Progenitor cell of endocrine pancreas (in vitro differentiated cells): ENCODE measurements at regions not wholly inside any gene's neighbourhood (a gene's known extent, or its start where the extent isn't known, plus 50 kb on each side); places are given as distances from the start of the nearest gene placed in this dataset.

Source experiments
- DNase-seq: peaks from one replicate; pipeline ENCODE4 v3.0.0; 2021; ENCODE audit warnings: low spot score; ENCODE audit not compliant: unreplicated experiment
- H3K27ac Mint-ChIP-seq: 2 replicates; pipeline ENCODE4 v1.8.0; 2021; ENCODE audit warnings: mild to moderate bottlenecking, moderate library complexity, mixed read lengths
- H3K27me3 Mint-ChIP-seq: 2 replicates; pipeline ENCODE4 v1.8.0; 2021; ENCODE audit warnings: mixed read lengths
- H3K36me3 Mint-ChIP-seq: 2 replicates; pipeline ENCODE4 v1.8.0; 2022; ENCODE audit warnings: mixed read lengths; ENCODE audit not compliant: insufficient read depth
- H3K4me1 Mint-ChIP-seq: 2 replicates; pipeline ENCODE4 v1.8.0; 2021; ENCODE audit warnings: low read depth, mixed read lengths
- H3K4me3 Mint-ChIP-seq: 2 replicates; pipeline ENCODE4 v1.8.0; 2021; ENCODE audit warnings: low read depth, mild to moderate bottlenecking, moderate library complexity, mixed read lengths
- H3K9me3 Mint-ChIP-seq: 2 replicates; pipeline ENCODE4 v1.8.0; 2021; ENCODE audit warnings: low read depth, mixed read lengths
- TF ChIP-seq, protein P1 (sequence below): fragments of 200-600 bp; sonication (generic); IDR thresholded peaks from one replicate; pipeline ENCODE4 v1.5.0; 2021; ENCODE audit warnings: antibody characterized with exemption, mild to moderate bottlenecking; ENCODE audit not compliant: unreplicated experiment

- no peaks in the 10 kb centered on the region for H3K9me3 Mint-ChIP-seq
- TF ChIP-seq, protein P1, sequence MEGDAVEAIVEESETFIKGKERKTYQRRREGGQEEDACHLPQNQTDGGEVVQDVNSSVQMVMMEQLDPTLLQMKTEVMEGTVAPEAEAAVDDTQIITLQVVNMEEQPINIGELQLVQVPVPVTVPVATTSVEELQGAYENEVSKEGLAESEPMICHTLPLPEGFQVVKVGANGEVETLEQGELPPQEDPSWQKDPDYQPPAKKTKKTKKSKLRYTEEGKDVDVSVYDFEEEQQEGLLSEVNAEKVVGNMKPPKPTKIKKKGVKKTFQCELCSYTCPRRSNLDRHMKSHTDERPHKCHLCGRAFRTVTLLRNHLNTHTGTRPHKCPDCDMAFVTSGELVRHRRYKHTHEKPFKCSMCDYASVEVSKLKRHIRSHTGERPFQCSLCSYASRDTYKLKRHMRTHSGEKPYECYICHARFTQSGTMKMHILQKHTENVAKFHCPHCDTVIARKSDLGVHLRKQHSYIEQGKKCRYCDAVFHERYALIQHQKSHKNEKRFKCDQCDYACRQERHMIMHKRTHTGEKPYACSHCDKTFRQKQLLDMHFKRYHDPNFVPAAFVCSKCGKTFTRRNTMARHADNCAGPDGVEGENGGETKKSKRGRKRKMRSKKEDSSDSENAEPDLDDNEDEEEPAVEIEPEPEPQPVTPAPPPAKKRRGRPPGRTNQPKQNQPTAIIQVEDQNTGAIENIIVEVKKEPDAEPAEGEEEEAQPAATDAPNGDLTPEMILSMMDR, result no peak
- no peak overlapping the region for H3K4me3 Mint-ChIP-seq
- no peak for DNase-seq
- peaks cover 5% of the 10 kb centered on the region for H3K4me1 Mint-ChIP-seq
- H3K27me3 Mint-ChIP-seq, result peaks cover 4% of the 10 kb centered on the region
- H3K27ac Mint-ChIP-seq, result no peak overlapping the region
- peaks cover 3% of the 10 kb centered on the region for H3K36me3 Mint-ChIP-seq
Measured at GRCh38 chr9:129523943-129524581, 96.8 kb downstream of the C9orf50 start.

- Mint-ChIP-seq H3K27ac (no peak overlapping the region), H3K4me1 (peaks cover 5% of the 10 kb centered on the region), H3K36me3 (peaks cover 2% of the 10 kb centered on the region), H3K4me3 (no peak overlapping the region), H3K9me3 (no peaks in the 10 kb centered on the region), H3K27me3 (peaks cover 4% of the 10 kb centered on the region)
- DNase-seq, result no peak
- TF ChIP-seq, protein P1, result no peak
Measured at GRCh38 chr9:129522351-129522750, 98.5 kb downstream of the C9orf50 start.

DNA sequence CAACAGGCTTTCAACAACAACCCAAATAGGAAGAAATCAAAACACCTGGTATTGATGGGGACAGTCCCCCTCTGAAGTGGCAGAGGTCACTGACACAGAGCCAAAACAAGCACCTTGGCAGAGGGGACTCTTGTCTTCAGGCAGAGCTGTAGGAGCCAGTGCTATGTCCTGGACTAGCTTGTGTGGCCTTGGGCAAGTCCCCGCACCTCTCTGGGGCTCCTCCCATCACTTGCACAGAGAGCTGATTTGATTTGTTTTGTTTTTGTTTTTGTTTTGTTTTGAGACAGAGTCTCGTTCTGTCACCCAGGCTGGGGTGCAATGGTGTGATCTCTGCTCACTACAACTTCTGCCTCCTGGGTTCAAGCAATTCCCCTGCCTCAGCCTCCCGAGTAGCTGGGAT is 100.8 kb downstream of the C9orf50 start:
- H3K27me3 Mint-ChIP-seq, result peaks cover 4% of the 10 kb centered on the region

DNA sequence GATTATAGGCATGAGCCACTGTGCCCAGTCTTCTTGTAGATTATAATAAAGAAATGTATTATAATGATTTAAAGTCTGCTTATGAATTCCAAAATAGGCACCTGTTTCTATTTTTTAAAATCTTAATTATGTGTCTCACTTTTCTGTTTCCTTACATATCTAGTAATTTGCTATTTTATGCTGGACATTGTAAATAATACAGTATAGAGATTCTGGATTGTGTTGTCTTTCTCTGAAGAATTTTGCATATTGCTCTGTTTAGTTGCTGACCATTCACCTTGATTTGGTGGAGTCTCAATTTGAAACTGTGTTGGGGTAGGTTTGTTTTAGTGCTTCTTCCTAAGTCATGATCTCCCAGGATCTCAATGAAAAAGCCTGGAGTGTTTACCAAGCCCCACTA is 102.8 kb downstream of the C9orf50 start:
- DNase-seq, result no peak
- TF ChIP-seq, protein P1, result no peak
- peaks cover 7% of the 10 kb centered on the region for H3K9me3 Mint-ChIP-seq
- H3K4me1 Mint-ChIP-seq, result no peaks in the 10 kb centered on the region
- peaks cover 5% of the 10 kb centered on the region for H3K36me3 Mint-ChIP-seq
- no peak overlapping the region for H3K4me3 Mint-ChIP-seq
- no peak overlapping the region for H3K27ac Mint-ChIP-seq
- no peaks in the 10 kb centered on the region for H3K27me3 Mint-ChIP-seq

More for the DNA sequence above, 100.8 kb downstream of the C9orf50 start:
- TF ChIP-seq, protein P1, result no peak
- Mint-ChIP-seq H3K4me1 (peaks cover 5% of the 10 kb centered on the region), H3K36me3 (no peaks in the 10 kb centered on the region), H3K27ac (no peak overlapping the region), H3K4me3 (no peak overlapping the region), H3K9me3 (no peaks in the 10 kb centered on the region)
- no peak for DNase-seq

GRCh38 chr9:129517006-129517405 is 103.9 kb downstream of the C9orf50 start:
- DNase-seq, result no peak
- Mint-ChIP-seq H3K27ac (no peak overlapping the region), H3K9me3 (peaks cover 7% of the 10 kb centered on the region), H3K27me3 (no peaks in the 10 kb centered on the region), H3K4me3 (no peak overlapping the region), H3K4me1 (no peaks in the 10 kb centered on the region), H3K36me3 (peaks cover 5% of the 10 kb centered on the region)
- TF ChIP-seq, protein P1, result no peak
